Esophagus squamous epithelium (tissue), 5 donors: ENCODE measurements at regions not wholly inside any gene's neighbourhood (a gene's known extent, or its start where the extent isn't known, plus 50 kb on each side); places are given as distances from the start of the nearest gene placed in this dataset.

Experiments used
- DNase-seq: peaks from one replicate; lab custom pipeline; 2025; lab: John Stamatoyannopoulos, UW
- H3K27ac ChIP-seq, 4 donors: fragments of 200-600 bp; sonication (generic); one replicate each; pipeline ENCODE4 v1.5.1; 2016 to 2019; ENCODE audit warnings: mild to moderate bottlenecking in 1 of 4
- H3K27me3 ChIP-seq, 4 donors: fragments of 200-600 bp; sonication (generic); 1 replicate in 3 of 4; 2 replicates in 1 of 4; pipeline versions ENCODE4 v1.5.1 to v1.6.0; 2017 to 2021; ENCODE audit warnings: antibody characterized with exemption in 1 of 4
- H3K36me3 ChIP-seq, 3 donors: fragments of 200-600 bp; sonication (generic); one replicate each; pipeline ENCODE4 v1.5.1; 2016 to 2019
- H3K4me1 ChIP-seq, 3 donors: fragments of 200-600 bp; sonication (generic); one replicate each; pipeline ENCODE4 v1.5.1; 2017 to 2019
- H3K4me3 ChIP-seq, 4 donors: fragments of 200-600 bp; sonication (generic); 1 replicate in 3 of 4; 2 replicates in 1 of 4; pipeline ENCODE4 v1.5.1; 2016 to 2019; ENCODE audit warnings: mild to moderate bottlenecking in 2 of 4, moderate library complexity in 1 of 4
- H3K9me3 ChIP-seq, 3 donors: fragments of 200-600 bp; sonication (generic); one replicate each; pipeline ENCODE4 v1.5.1; 2016 to 2019
- POLR2A ChIP-seq, 4 donors: fragments of 450-650 bp; IDR thresholded peaks; one replicate each; pipeline ENCODE4 v1.6.1; 2017; ENCODE audit warnings: antibody characterized with exemption in 4 of 4, mild to moderate bottlenecking in 4 of 4, moderate library complexity in 3 of 4
- WGBS, 2 donors: methylation state at CpG; one replicate each; pipeline ENCODE4 v1.1.5; 2018; 5-methylcytosine and 5-hydroxymethylcytosine counted together
- intact Hi-C: fragments of 100-400 bp; cut with DNase I; formaldehyde crosslinking; loops from one replicate; pipeline ENCODE4 v1.15.0; 2022
- TF ChIP-seq, protein P1 (sequence below), 6 experiments: fragments of 450-650 bp in 4 of 6; fragments of 200-600 bp in 2 of 6; sonication (generic) in 2 of 6; IDR thresholded peaks; one replicate each; pipeline ENCODE4 v1.5.1; 2016 to 2019; ENCODE audit warnings: antibody characterized with exemption in 6 of 6, mild to moderate bottlenecking in 4 of 6, moderate library complexity in 4 of 6
- donor health status: DM: yes; HTN: yes; CAD: no.

DNA sequence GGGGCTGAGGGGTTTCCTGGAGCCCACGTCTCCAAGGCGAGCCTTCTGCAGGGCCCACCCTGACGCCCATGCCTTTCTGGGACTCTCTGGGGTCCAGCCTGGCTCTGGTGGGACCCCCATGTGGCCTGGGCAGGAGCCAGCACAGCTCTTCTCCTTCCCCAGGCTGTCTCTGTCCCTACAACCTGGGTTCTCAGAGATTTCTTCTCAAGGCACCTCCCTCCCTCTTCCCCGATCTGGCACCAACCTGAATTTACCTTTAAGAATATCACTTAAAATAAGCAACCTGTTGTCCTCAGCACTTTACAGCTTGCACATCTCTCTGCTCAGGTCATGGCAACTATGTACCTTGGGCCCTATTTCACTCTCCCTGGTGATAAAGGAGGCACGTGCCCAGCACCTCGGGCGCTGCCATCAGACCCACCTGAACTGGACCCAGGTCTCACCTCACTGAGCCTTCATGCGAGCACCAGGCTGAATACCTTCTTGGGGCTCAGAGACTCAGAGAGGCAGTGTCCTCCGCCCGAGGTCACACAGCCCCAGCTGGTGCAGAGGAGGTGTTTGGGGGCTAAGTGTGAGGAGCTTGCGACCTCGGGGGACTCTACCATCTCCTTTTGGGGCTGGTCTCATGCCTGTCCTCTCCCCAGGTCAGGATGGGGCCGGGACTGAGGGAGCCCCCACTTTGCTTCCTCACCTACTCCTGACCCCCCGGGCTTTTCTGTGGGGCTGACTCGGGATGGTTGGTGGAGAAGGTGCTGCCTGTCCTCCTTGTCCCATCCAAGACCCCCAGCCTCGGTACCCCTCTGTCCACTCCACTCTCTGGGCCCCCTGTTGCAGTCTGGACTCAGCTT is 217.7 kb downstream of the C9orf50 start:
- Histone ChIP-seq H3K27ac (peak overlapping the region in 3 of 4 donors; percentile 59 to 76 (median 68)), H3K9me3 (no peaks in the 10 kb centered on the region), H3K4me3 (no peak overlapping the region), H3K27me3 (no peaks in the 10 kb centered on the region), H3K4me1 (peaks cover 17 to 71% (median 37%) of the 10 kb centered on the region in 3 donors), H3K36me3 (no peaks in the 10 kb centered on the region)
- TF ChIP-seq, protein P1, sequence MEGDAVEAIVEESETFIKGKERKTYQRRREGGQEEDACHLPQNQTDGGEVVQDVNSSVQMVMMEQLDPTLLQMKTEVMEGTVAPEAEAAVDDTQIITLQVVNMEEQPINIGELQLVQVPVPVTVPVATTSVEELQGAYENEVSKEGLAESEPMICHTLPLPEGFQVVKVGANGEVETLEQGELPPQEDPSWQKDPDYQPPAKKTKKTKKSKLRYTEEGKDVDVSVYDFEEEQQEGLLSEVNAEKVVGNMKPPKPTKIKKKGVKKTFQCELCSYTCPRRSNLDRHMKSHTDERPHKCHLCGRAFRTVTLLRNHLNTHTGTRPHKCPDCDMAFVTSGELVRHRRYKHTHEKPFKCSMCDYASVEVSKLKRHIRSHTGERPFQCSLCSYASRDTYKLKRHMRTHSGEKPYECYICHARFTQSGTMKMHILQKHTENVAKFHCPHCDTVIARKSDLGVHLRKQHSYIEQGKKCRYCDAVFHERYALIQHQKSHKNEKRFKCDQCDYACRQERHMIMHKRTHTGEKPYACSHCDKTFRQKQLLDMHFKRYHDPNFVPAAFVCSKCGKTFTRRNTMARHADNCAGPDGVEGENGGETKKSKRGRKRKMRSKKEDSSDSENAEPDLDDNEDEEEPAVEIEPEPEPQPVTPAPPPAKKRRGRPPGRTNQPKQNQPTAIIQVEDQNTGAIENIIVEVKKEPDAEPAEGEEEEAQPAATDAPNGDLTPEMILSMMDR (IDR thresholded peaks at IDR 0.05), result no peak
- TF ChIP-seq POLR2A (IDR thresholded peaks at IDR 0.05), result no peak
- intact Hi-C loops, result no loop called here
- no peak for DNase-seq
- WGBS, 2 donors, result 76 to 94% methylated on average over 8 to 10 of the region's 16 CpGs

DNA sequence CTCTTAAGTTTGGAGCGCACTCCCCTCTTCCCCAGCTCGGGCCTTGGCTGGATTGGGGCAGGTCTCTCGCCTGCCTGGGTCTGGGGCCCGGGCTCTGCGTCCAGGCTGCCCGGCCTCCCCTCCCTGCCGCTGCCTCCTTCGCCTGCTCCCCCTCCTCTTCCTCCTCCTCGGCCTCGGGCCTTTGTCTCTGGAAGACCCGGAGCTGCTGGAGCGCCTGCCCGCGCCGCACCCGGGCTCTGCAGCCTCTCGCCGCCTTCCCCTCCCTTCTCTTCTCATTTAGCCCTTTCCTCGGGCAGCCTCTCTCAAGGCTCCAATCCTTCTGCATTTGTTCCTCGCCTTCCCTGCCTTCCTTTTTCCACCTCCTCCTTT is 218.5 kb downstream of the C9orf50 start:
- WGBS, 2 donors, result 10 to 21% methylated on average over 18 of the region's 20 CpGs
- peak overlapping the region in 3 of 4 donors; percentile 15 to 39 (median 17) for H3K4me3 ChIP-seq
- H3K9me3 ChIP-seq, result no peaks in the 10 kb centered on the region
- intact Hi-C loops, result no loop called here
- TF ChIP-seq, protein P1 (IDR thresholded peaks at IDR 0.05), result no peak
- TF ChIP-seq POLR2A (IDR thresholded peaks at IDR 0.05), result no peak
- no peak for DNase-seq
- H3K36me3 ChIP-seq, result no peaks in the 10 kb centered on the region
- peaks cover 17 to 63% (median 37%) of the 10 kb centered on the region in 3 donors for H3K4me1 ChIP-seq
- peak overlapping the region; percentile 59 to 80 (median 72) for H3K27ac ChIP-seq
- H3K27me3 ChIP-seq, result no peaks in the 10 kb centered on the region

DNA sequence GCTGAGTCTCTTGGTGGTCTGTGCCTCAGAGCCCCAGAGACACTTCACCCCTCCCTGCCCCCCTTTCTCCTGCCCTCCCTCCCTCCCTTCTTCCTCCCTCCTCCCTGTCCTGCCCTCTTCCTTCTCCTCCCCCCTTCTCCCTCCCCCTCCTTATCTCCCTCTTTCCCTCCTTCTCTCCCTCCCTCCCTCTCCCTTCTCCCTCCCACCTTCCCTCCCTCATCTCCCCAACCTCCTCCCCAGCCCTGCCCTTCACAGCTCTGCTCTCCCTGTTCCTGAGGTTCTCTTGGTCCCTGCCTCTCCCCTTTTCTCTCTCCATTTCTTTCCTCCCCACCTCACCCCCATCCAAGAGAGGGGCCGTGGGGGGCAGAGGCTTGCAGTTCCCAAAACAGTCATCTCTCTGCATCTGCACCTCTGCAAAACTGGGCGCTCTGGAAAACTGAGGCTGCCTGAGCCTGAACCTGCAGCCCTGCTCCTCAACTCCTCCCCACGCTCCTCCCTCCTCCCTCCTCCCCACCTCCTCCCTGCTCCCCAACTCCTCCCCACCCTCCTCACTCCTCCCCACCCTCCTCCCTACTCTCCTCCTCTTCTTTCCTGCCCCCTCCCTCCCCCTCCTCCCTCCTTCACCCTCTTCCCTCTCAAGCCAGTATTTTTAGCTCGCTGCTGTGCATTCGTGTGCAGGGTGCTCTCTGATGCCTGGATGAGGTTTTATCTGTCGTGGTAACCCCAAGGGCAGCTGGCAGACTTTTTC is 219.1 kb downstream of the C9orf50 start:
- TF ChIP-seq, protein P1 (IDR thresholded peaks at IDR 0.05), result no peak
- TF ChIP-seq POLR2A (IDR thresholded peaks at IDR 0.05), result no peak
- intact Hi-C loops, result no loop called here
- H3K27ac ChIP-seq, result peak overlapping the region; percentile 59 to 80 (median 72)

DNA sequence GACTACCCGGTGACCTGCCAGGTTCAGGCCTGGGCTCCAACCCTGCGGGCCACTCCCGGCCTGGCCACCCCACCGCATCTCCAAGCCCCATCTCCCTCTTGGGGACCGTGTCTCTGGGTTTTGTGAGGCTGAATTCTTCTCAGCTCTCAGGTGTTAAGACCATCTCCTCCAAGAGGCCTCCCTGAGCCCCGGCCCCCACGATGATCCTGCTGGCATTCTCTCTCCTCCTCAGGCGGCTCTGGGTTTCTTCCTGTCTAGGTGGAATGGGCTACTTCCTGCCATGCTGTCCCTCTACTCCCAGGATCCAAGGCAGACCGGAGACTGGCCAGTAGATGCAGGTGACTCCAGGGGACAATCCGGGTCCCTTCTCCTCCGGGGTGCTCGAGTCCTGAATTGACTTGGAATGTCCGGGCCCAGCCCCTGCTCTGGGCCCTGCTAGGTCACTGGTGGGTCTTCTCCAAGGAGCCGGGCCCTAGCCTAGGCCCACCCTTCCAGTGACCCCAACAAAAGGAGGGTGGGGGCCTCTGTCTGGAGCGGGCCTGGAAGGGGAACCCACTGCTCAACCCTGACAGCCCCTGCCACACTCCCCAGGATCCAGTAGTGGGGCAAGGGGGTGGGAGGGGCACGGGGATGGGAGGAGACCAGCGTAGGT is 219.8 kb downstream of the C9orf50 start:
- no peak for DNase-seq
- 90 to 100% methylated on average over 1 to 9 of the region's 17 CpGs for WGBS, 2 donors
- Histone ChIP-seq H3K9me3 (no peaks in the 10 kb centered on the region), H3K27me3 (no peaks in the 10 kb centered on the region), H3K4me3 (no peak overlapping the region), H3K36me3 (no peaks in the 10 kb centered on the region), H3K27ac (peak overlapping the region; percentile 26 to 76 (median 61)), H3K4me1 (peaks cover 10 to 50% (median 28%) of the 10 kb centered on the region in 3 donors)
- TF ChIP-seq, protein P1 (IDR thresholded peaks at IDR 0.05), result no peak
- TF ChIP-seq POLR2A (IDR thresholded peaks at IDR 0.05), result no peak
- intact Hi-C loops, result no loop called here

More for the DNA sequence above, 219.1 kb downstream of the C9orf50 start:
- Histone ChIP-seq H3K27me3 (no peaks in the 10 kb centered on the region), H3K9me3 (no peaks in the 10 kb centered on the region), H3K4me1 (peaks cover 17 to 57% (median 35%) of the 10 kb centered on the region in 3 donors), H3K4me3 (peak overlapping the region in 3 of 4 donors; percentile 15 to 39 (median 17)), H3K36me3 (no peaks in the 10 kb centered on the region)
- DNase-seq, result no peak
- WGBS, 2 donors, result 22 to 31% methylated on average over 3 to 4 of the region's 6 CpGs
